Cardiac fibroblast (primary cell): ENCODE measurements at regions not wholly inside any gene's neighbourhood (a gene's known extent, or its start where the extent isn't known, plus 50 kb on each side); places are given as distances from the start of the nearest gene placed in this dataset.
"Not testable (repeated sequence)": the region's sequence is repeated elsewhere in the genome, so short reads cannot be mapped to it uniquely, and the experiment has no call there.

Experiments
- DNase-seq, 2 donors: peaks; one replicate each; pipeline versions ENCODE4 v3.0.0 to v3.0.0-alpha.2; 2010; ENCODE audit warnings: low read depth in 2 of 2
- H3K4me3 ChIP-seq, 2 donors: replicated peaks in 1 of 2; 1 replicate in 1 of 2; 2 replicates in 1 of 2; pipeline ENCODE4 v1.5.1; 2011; ENCODE audit warnings: low read depth in 2 of 2, low read length in 2 of 2, mild to moderate bottlenecking in 2 of 2, moderate library complexity in 1 of 2
- CTCF ChIP-seq: IDR thresholded peaks from one replicate; pipeline ENCODE4 v1.5.1; 2011; ENCODE audit warnings: low read depth, mild to moderate bottlenecking, low read length, inconsistent platforms

DNA sequence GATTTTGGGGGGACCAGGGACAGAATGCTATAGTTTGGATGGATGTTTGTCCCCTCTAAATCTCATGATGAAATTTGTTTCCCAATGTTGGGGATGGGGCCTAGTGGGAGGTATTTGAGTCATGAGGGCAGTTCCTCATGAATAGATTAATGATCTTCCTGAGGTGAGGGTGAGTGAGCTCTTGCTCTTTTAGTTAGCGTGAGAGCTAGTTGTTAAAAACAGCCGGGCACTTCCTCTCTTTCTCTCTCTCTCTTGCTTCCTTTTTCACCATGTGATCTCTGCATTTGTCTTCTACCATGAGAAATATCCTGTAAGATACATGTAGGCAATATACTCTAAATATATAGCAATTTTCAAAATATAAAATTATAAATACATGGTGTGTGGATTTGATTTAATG, 290.8 kb upstream of the PCDH9 start:
- TF ChIP-seq CTCF = no peak

DNA sequence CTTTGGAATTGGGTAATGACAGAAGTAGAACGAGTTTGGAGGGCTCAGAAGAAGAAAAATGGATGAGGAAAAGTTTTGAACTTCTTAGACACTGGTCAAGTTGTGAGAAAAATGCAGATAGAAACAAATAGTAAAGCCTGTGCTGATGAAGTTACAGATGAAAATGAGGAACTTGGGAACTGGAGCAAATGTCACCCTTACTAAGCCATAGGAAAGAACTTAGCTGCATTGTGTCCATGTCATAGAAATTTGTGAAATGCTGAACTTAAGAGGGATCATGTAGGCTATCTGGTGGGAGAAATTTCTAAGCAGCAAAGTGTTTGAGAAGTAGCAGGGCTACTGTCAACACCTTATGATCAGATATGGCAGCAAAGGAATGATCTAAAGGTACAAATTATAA, 289.2 kb upstream of the PCDH9 start:
- no peak for TF ChIP-seq CTCF
- DNase-seq = no peak

More for the DNA sequence above, 290.8 kb upstream of the PCDH9 start:
- DNase-seq = no peak
- no peak overlapping the region for H3K4me3 ChIP-seq

GRCh38 chr13:67518785-67519184, 288.6 kb upstream of the PCDH9 start:
- TF ChIP-seq CTCF = no peak
- no peak for DNase-seq
- no peak overlapping the region for H3K4me3 ChIP-seq

More for the DNA sequence above, 289.2 kb upstream of the PCDH9 start:
- H3K4me3 ChIP-seq = no peak overlapping the region

DNA sequence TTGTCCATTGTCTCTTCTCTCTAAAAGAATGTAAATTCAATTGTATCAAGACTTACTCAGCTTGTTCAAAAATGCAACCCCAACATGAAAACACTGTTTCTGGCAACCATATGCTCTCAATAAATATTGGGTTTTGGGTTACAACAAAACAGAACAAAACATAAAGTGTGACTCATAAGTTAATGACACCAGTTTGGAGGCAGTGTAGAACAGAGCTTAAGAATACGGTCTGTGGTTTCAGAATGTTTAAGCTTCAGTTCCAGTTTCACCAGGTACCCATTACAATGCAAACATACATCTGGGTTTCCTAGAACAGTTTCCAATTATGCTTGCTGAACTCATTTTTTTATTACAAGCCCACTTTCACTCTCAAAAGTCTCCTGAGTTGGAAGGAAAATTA, 285.8 kb upstream of the PCDH9 start:
- no peak overlapping the region for H3K4me3 ChIP-seq
- peak; percentile 1 to 59 for DNase-seq
- no peak for TF ChIP-seq CTCF

DNA sequence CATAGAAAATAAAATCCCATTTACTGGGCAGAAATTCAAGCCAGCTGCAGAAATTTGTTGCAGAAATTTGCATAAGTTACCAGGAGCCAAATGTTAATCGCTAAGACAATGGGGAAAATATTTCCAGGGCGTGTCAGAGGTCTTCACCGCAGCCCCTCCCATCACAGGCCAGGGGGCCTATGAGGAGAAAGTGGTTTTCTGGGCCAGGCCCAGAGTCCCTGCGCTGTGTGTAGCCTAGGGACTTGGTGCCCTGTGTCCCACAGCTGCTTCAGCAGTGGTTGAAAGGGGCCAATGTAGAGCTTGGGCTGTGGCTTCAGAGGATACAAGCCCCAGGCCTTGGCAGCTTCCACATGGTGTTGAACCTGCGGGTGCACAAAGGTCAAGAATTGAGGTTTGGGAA, 278.9 kb upstream of the PCDH9 start:
- no peak for DNase-seq
- no peak overlapping the region for H3K4me3 ChIP-seq
- no peak for TF ChIP-seq CTCF

- not testable (repeated sequence) for DNase-seq, H3K4me3 ChIP-seq
Observed at GRCh38 chr13:67508275-67508674, 278.1 kb upstream of the PCDH9 start.

DNA sequence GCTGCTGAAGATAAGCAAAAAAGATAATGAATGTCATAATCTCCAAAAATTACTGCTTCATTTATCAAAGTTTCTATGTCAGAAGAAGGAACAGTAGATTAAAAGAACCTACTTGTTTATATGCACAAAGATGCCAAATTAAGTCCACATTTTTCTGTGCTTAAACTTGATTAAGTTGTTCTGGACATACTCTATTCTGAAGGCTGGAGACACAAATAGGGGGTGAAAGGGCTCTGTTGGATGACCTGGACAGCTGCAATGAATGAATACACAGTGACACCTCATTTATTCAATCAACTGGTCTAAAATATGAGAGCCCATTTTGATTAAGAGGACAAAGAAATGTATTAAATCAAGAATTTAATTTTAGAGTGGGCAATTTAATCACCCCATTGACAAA, 276.3 kb upstream of the PCDH9 start:
- no peak for TF ChIP-seq CTCF

GRCh38 chr13:67505376-67505775, 275.2 kb upstream of the PCDH9 start:
- no peak for DNase-seq
- TF ChIP-seq CTCF = no peak

More for the DNA sequence above, 276.3 kb upstream of the PCDH9 start:
- DNase-seq = no peak
- H3K4me3 ChIP-seq = no peak overlapping the region

More at GRCh38 chr13:67505376-67505775, 275.2 kb upstream of the PCDH9 start:
- H3K4me3 ChIP-seq = no peak overlapping the region
